ENCODE measurements at regions not wholly inside any gene's neighbourhood (a gene's known extent, or its start where the extent isn't known, plus 50 kb on each side); places are given as distances from the start of the nearest gene placed in this dataset.
A peak's percentile ranks its signal among the peaks of the same experiment; 100 is the strongest.

GRCh38 chr15:69792823-69793222, 304.9 kb downstream of the TLE3 start:
- ChIA-PET CTCF (interaction anchor here (0.6 kb wide), 1 partner anchor 70 kb away, joined by 3 read pairs; no protein-coding TSS in a partner anchor), POLR2A (no interaction called here)
- H3K4me3 ChIP-seq (ENCODE audit: low read depth, low read length) = no peak overlapping the region
- TF ChIP-seq, protein P1, sequence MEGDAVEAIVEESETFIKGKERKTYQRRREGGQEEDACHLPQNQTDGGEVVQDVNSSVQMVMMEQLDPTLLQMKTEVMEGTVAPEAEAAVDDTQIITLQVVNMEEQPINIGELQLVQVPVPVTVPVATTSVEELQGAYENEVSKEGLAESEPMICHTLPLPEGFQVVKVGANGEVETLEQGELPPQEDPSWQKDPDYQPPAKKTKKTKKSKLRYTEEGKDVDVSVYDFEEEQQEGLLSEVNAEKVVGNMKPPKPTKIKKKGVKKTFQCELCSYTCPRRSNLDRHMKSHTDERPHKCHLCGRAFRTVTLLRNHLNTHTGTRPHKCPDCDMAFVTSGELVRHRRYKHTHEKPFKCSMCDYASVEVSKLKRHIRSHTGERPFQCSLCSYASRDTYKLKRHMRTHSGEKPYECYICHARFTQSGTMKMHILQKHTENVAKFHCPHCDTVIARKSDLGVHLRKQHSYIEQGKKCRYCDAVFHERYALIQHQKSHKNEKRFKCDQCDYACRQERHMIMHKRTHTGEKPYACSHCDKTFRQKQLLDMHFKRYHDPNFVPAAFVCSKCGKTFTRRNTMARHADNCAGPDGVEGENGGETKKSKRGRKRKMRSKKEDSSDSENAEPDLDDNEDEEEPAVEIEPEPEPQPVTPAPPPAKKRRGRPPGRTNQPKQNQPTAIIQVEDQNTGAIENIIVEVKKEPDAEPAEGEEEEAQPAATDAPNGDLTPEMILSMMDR (IDR thresholded peaks at IDR 0.05; ENCODE audit: insufficient read depth, low read length, missing control alignments) = no peak
- DNase-seq (ENCODE audit: low read depth, low spot score) = no peak

DNA sequence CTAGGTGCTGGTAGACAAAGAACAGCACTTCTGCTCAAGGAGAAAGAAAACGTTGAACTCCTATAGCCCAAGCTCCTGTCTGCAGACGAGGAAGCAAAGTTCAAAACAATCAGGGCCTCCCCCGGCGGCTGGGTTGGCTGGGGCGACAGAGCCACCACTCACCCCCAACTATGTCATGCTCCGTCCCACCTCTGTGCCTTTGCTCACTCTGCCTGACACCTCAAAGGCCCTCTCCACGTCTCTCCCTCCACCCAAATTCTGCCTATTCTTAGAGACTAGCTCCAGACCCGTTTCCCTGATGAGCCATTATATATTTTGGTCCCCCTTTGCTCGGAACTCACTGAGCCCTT, 304.3 kb downstream of the TLE3 start:
- ChIA-PET POLR2A (no interaction called here), CTCF (interaction anchor here (0.6 kb wide), 1 partner anchor 70 kb away, joined by 3 read pairs; no protein-coding TSS in a partner anchor)
- TF ChIP-seq, protein P1 (IDR thresholded peaks at IDR 0.05; ENCODE audit: insufficient read depth, low read length, missing control alignments) = no peak
- no peak for DNase-seq (ENCODE audit: low read depth, low spot score)
- no peak overlapping the region for H3K4me3 ChIP-seq (ENCODE audit: low read depth, low read length)

DNA sequence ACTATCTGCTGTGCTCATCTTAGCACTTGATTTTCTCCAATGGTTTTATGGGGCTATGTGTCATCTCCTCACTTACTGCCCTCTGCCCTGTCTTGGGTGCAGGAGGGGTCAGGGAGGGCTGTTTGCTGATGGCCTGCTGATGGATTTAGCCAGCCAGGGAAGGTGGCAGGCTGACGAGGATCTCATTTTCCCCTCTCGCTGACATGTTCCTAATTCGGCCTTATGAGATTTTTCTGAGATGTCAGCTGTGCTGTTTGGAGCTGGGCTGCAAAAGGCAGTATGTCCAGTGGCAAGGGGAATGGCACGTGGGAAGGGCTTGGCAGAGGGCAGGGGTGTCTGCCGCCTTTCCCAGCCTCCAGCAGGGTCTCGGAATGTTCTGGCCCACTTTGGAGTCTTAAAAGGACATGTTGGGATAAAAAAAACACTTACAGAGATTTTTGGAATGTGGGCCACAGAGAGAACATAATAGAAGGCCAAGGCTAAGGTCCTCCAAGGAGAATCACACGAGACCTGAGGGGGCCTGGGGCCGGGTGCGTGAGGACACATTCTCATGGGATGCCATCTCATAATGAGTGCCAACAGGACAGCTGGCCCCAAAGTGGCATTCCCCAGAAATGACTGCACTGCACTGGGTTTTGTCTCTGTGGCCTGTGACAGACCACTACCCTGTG, 303.8 kb downstream of the TLE3 start:
- CTCF ChIA-PET = interaction anchor here (1.6 kb wide), 1 partner anchor 10 kb away, joined by 5 read pairs; no protein-coding TSS in a partner anchor
- TF ChIP-seq, protein P1 (IDR thresholded peaks at IDR 0.05; ENCODE audit: insufficient read depth, low read length, missing control alignments) = no peak
- no peak for DNase-seq (ENCODE audit: low read depth, low spot score)
- POLR2A ChIA-PET = no interaction called here
- H3K4me3 ChIP-seq (ENCODE audit: low read depth, low read length) = no peak overlapping the region

DNA sequence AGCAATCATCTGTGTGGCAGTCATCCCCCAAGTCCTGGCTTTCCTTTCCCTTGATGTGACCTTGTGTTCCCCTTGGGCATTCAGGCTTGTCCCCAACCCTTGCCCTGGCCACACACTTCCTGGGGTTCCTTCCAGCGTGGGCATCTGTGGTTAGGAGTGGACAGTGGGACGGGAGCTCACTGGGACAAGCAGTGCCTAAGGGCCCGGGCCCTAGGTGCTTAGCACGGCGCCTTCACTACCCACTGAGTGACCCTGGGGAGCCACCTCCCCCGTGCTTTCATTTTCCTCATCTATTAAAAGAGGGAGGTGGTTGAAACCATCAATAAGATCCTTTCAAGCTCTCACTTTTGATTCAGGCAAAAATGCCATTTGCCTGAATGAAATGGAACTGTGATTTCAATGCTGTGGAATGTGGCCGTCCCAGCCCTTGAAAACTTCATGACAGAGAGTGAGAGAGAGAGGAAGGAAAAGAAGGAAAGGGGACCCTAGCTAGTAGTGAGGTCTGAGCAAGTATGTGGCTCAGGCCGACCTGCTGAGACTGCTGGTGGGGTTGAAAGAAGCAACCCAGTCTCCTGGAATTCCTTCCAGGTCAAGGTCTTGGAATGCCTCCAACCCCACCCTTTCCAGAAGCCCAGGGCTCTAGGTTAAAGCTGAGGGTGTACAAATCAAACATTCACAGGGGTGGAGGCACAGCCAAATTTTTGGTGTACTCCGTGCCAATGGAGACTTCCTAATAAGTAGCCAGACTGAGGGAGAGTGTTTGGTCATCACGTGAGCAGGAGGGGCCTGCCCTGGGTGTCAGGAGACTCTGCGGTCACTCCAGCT, 302.9 kb downstream of the TLE3 start:
- H3K4me3 ChIP-seq (ENCODE audit: low read depth, low read length) = peak overlapping the region; percentile 3; the same call in 1 of the 2 replicates
- TF ChIP-seq, protein P1 (IDR thresholded peaks at IDR 0.05; ENCODE audit: insufficient read depth, low read length, missing control alignments) = no peak
- ChIA-PET CTCF (interaction anchor here (1.0 to 1.6 kb wide), 3 partner anchors 9 to 66 kb away, joined by 3 to 5 read pairs (median 4); no protein-coding TSS in a partner anchor), POLR2A (interaction anchor here (1.1 kb wide), 1 partner anchor 10 kb away, joined by 3 read pairs; no protein-coding TSS in a partner anchor)
- DNase-seq (ENCODE audit: low read depth, low spot score) = no peak

GRCh38 chr15:69795601-69796000, 302.1 kb downstream of the TLE3 start:
- DNase-seq (ENCODE audit: low read depth, low spot score) = no peak
- ChIA-PET POLR2A (interaction anchor here (0.6 to 1.1 kb wide), 2 partner anchors 11 to 19 kb away, joined by 3 read pairs; no protein-coding TSS in a partner anchor), CTCF (interaction anchor here (1.0 to 1.1 kb wide), 2 partner anchors 12 to 67 kb away, joined by 3 to 4 read pairs; no protein-coding TSS in a partner anchor)
- H3K4me3 ChIP-seq (ENCODE audit: low read depth, low read length) = no peak overlapping the region
- TF ChIP-seq, protein P1 (IDR thresholded peaks at IDR 0.05; ENCODE audit: insufficient read depth, low read length, missing control alignments) = no peak

- H3K4me3 ChIP-seq (ENCODE audit: low read depth, low read length) = no peak overlapping the region
- ChIA-PET POLR2A (no interaction called here), CTCF (no interaction called here)
- DNase-seq (ENCODE audit: low read depth, low spot score) = no peak
- TF ChIP-seq, protein P1 (IDR thresholded peaks at IDR 0.05; ENCODE audit: insufficient read depth, low read length, missing control alignments) = no peak
These were observed 300.6 kb downstream of the TLE3 start for GRCh38 chr15:69797051-69797595.
